Gastrocnemius medialis (tissue), 4 donors: ENCODE measurements at regions not wholly inside any gene's neighbourhood (a gene's known extent, or its start where the extent isn't known, plus 50 kb on each side); places are given as distances from the start of the nearest gene placed in this dataset.

Experiments
- CTCF ChIP-seq, 5 experiments: fragments of 450-650 bp in 3 of 5; fragments of 200-600 bp in 2 of 5; sonication (generic) in 2 of 5; IDR thresholded peaks in 4 of 5; conservative IDR thresholded peaks in 1 of 5; 1 replicate in 4 of 5; 2 replicates in 1 of 5; pipeline ENCODE4 v1.5.1; 2016 to 2019; ENCODE audit warnings: antibody characterized with exemption in 5 of 5, mild to moderate bottlenecking in 3 of 5, moderate library complexity in 3 of 5
- POLR2A ChIP-seq, 2 donors: fragments of 450-650 bp; IDR thresholded peaks; one replicate each; pipeline ENCODE4 v1.6.1; 2017; ENCODE audit warnings: antibody characterized with exemption in 2 of 2, mild to moderate bottlenecking in 2 of 2, moderate library complexity in 2 of 2

- no peak for TF ChIP-seq CTCF (IDR thresholded peaks at IDR 0.05 in 4 of 5, conservative IDR thresholded peaks at IDR 0.05 in 1 of 5)
- TF ChIP-seq POLR2A (IDR thresholded peaks at IDR 0.05): no peak
Measured at GRCh38 chr13:100890645-100891044, 216.1 kb upstream of the TMTC4 start.
